Activated CD4-positive, alpha-beta memory T cell treated with anti-CD3 and anti-CD28 coated beads for 36 hours (primary cell): ENCODE measurements at regions not wholly inside any gene's neighbourhood (a gene's known extent, or its start where the extent isn't known, plus 50 kb on each side); places are given as distances from the start of the nearest gene placed in this dataset.

Experiments used
- CTCF ChIA-PET: fragments of 350-600 bp; sonication (Branson Sonifier 250); formaldehyde crosslinking; loops from one replicate; lab custom pipeline; 2021; ENCODE audit warnings: antibody characterized with exemption, inconsistent platforms; lab: Charles Lee
- POLR2A ChIA-PET: fragments of 350-600 bp; sonication (Branson Sonifier 250); formaldehyde crosslinking; loops from one replicate; lab custom pipeline; 2021; ENCODE audit warnings: antibody characterized with exemption; lab: Charles Lee
- DNase-seq: peaks from one replicate; pipeline ENCODE4 v3.0.0-alpha.2; 2020
- H3K27ac Mint-ChIP-seq: one replicate; pipeline ENCODE4 v1.8.0; 2021; ENCODE audit warnings: mixed read lengths
- H3K27me3 Mint-ChIP-seq: one replicate; pipeline ENCODE4 v1.8.0; 2021; ENCODE audit warnings: mixed read lengths
- H3K36me3 Mint-ChIP-seq: one replicate; pipeline ENCODE4 v1.8.0; 2021; ENCODE audit warnings: mixed read lengths
- H3K4me1 Mint-ChIP-seq: one replicate; pipeline ENCODE4 v1.8.0; 2021; ENCODE audit warnings: low read depth, mixed read lengths
- H3K4me3 Mint-ChIP-seq: one replicate; pipeline ENCODE4 v1.8.0; 2021; ENCODE audit warnings: mild to moderate bottlenecking, mixed read lengths
- H3K9me3 Mint-ChIP-seq: one replicate; pipeline ENCODE4 v1.8.0; 2021; ENCODE audit warnings: mixed read lengths
- intact Hi-C: fragments of 100-400 bp; cut with micrococcal nuclease; formaldehyde crosslinking; loops from one replicate; pipeline ENCODE4 v1.15.1; 2023

GRCh38 chr10:61844116-61844822 is 57.2 kb upstream of the ARID5B start:
- ChIA-PET CTCF (interaction anchor here (1.0 to 1.1 kb wide), 2 partner anchors 92 to 94 kb away, joined by 3 read pairs; no protein-coding TSS in a partner anchor), POLR2A (no interaction called here)
- no peak overlapping the region for H3K27ac Mint-ChIP-seq
- H3K4me1 Mint-ChIP-seq, result peaks cover 13% of the 10 kb centered on the region
- no peaks in the 10 kb centered on the region for H3K27me3 Mint-ChIP-seq
- DNase-seq, result no peak
- intact Hi-C loops, result no loop called here
- H3K4me3 Mint-ChIP-seq, result no peak overlapping the region
- H3K9me3 Mint-ChIP-seq, result no peaks in the 10 kb centered on the region
- H3K36me3 Mint-ChIP-seq, result no peaks in the 10 kb centered on the region

GRCh38 chr10:61845196-61845949 is 56.1 kb upstream of the ARID5B start:
- ChIA-PET POLR2A (no interaction called here), CTCF (interaction anchor here (1.0 to 1.4 kb wide), 3 partner anchors 10 to 95 kb away, joined by 3 to 5 read pairs (median 3); no protein-coding TSS in a partner anchor)
- intact Hi-C loops, result no loop called here
- Mint-ChIP-seq H3K27me3 (no peaks in the 10 kb centered on the region), H3K9me3 (no peaks in the 10 kb centered on the region), H3K27ac (no peak overlapping the region), H3K4me3 (no peak overlapping the region), H3K4me1 (peaks cover 13% of the 10 kb centered on the region), H3K36me3 (no peaks in the 10 kb centered on the region)
- no peak for DNase-seq

GRCh38 chr10:61845950-61846268 is 55.6 kb upstream of the ARID5B start:
- intact Hi-C loops, result no loop called here
- Mint-ChIP-seq H3K4me3 (no peak overlapping the region), H3K27me3 (no peaks in the 10 kb centered on the region), H3K27ac (no peak overlapping the region), H3K4me1 (peaks cover 13% of the 10 kb centered on the region), H3K36me3 (no peaks in the 10 kb centered on the region), H3K9me3 (no peaks in the 10 kb centered on the region)
- CTCF ChIA-PET, result interaction anchor here (1.1 to 1.4 kb wide), 2 partner anchors 11 to 50 kb away, joined by 3 to 5 read pairs; no protein-coding TSS in a partner anchor
- DNase-seq, result no peak
- POLR2A ChIA-PET, result no interaction called here

GRCh38 chr10:61846370-61847031 is 55.0 kb upstream of the ARID5B start:
- CTCF ChIA-PET, result interaction anchor here (1.1 kb wide), 1 partner anchor 50 kb away, joined by 3 read pairs; no protein-coding TSS in a partner anchor
- Mint-ChIP-seq H3K27me3 (no peaks in the 10 kb centered on the region), H3K9me3 (no peaks in the 10 kb centered on the region), H3K4me1 (peaks cover 13% of the 10 kb centered on the region), H3K36me3 (no peaks in the 10 kb centered on the region), H3K4me3 (no peak overlapping the region), H3K27ac (no peak overlapping the region)
- intact Hi-C loops, result no loop called here
- POLR2A ChIA-PET, result no interaction called here
- no peak for DNase-seq

GRCh38 chr10:61847087-61847486 is 54.4 kb upstream of the ARID5B start:
- Mint-ChIP-seq H3K9me3 (no peaks in the 10 kb centered on the region), H3K27ac (no peak overlapping the region), H3K4me3 (no peak overlapping the region), H3K36me3 (no peaks in the 10 kb centered on the region), H3K4me1 (peaks cover 13% of the 10 kb centered on the region), H3K27me3 (no peaks in the 10 kb centered on the region)
- intact Hi-C loops, result no loop called here
- CTCF ChIA-PET, result interaction anchor here (0.7 to 1.1 kb wide), 3 partner anchors 49 to 61 kb away, joined by 3 read pairs; no protein-coding TSS in a partner anchor
- DNase-seq, result no peak
- POLR2A ChIA-PET, result no interaction called here

- CTCF ChIA-PET, result interaction anchor here (0.7 to 1.1 kb wide), 2 partner anchors 49 to 61 kb away, joined by 3 read pairs; no protein-coding TSS in a partner anchor
- DNase-seq, result no peak
- POLR2A ChIA-PET, result no interaction called here
- Mint-ChIP-seq H3K4me3 (no peak overlapping the region), H3K4me1 (peaks cover 13% of the 10 kb centered on the region), H3K36me3 (no peaks in the 10 kb centered on the region), H3K9me3 (no peaks in the 10 kb centered on the region), H3K27ac (no peak overlapping the region), H3K27me3 (no peaks in the 10 kb centered on the region)
- intact Hi-C loops, result no loop called here
These were observed 53.9 kb upstream of the ARID5B start for GRCh38 chr10:61847640-61848039.

- H3K36me3 Mint-ChIP-seq, result no peaks in the 10 kb centered on the region
These were observed 51.1 kb upstream of the ARID5B start for GRCh38 chr10:61850376-61850775.

More at GRCh38 chr10:61850376-61850775, 51.1 kb upstream of the ARID5B start:
- Mint-ChIP-seq H3K4me3 (no peak overlapping the region), H3K27me3 (no peaks in the 10 kb centered on the region), H3K27ac (no peak overlapping the region), H3K4me1 (peaks cover 9% of the 10 kb centered on the region), H3K9me3 (no peaks in the 10 kb centered on the region)
- ChIA-PET POLR2A (interaction anchor here (0.6 kb wide), 1 partner anchor 12 kb away, joined by 4 read pairs; no protein-coding TSS in a partner anchor), CTCF (interaction anchor here (0.6 kb wide), 2 partner anchors 227 to 1871 kb away, joined by 3 read pairs; no protein-coding TSS in a partner anchor)
- intact Hi-C loops, result no loop called here
- no peak for DNase-seq
